Prostate gland (tissue), 2 donors: ENCODE measurements at regions not wholly inside any gene's neighbourhood (a gene's known extent, or its start where the extent isn't known, plus 50 kb on each side); places are given as distances from the start of the nearest gene placed in this dataset.

Source experiments
- DNase-seq: peaks from one replicate; pipeline ENCODE4 v3.0.0-alpha.2; 2019; ENCODE audit warnings: low spot score
- H3K27ac ChIP-seq, 2 donors: fragments of 200-600 bp; sonication (generic); 2 replicates each; pipeline ENCODE4 v1.5.1; 2017 to 2019
- H3K27me3 ChIP-seq: fragments of 200-600 bp; sonication (generic); replicated peaks from 2 replicates; pipeline ENCODE4 v1.5.1; 2019; ENCODE audit not compliant: insufficient read depth
- H3K36me3 ChIP-seq, 2 donors: fragments of 200-600 bp; sonication (generic); 1 replicate in 1 of 2; 2 replicates in 1 of 2; pipeline versions ENCODE4 v1.5.1 to v1.8.1; 2017 to 2019
- H3K4me1 ChIP-seq: fragments of 200-600 bp; sonication (generic); replicated peaks from 2 replicates; pipeline ENCODE4 v1.5.1; 2019
- H3K4me3 ChIP-seq, 2 donors: fragments of 200-600 bp; sonication (generic); 2 replicates each; pipeline ENCODE4 v1.5.1; 2017 to 2019
- H3K9me3 ChIP-seq: fragments of 200-600 bp; sonication (generic); 2 replicates; pipeline ENCODE4 v1.5.1; 2017
- CTCF ChIP-seq, 4 experiments: fragments of 200-600 bp in 2 of 4; fragments of 450-650 bp in 2 of 4; sonication (generic) in 2 of 4; IDR thresholded peaks; 1 replicate in 3 of 4; 2 replicates in 1 of 4; pipeline ENCODE4 v1.5.1; 2016 to 2019; ENCODE audit warnings: antibody characterized with exemption in 4 of 4, mild to moderate bottlenecking in 2 of 4, moderate library complexity in 2 of 4
- POLR2A ChIP-seq: fragments of 450-650 bp; IDR thresholded peaks from one replicate; pipeline ENCODE4 v1.6.1; 2016; ENCODE audit warnings: antibody characterized with exemption, mild to moderate bottlenecking
- POLR2AphosphoS5 ChIP-seq: sonication (generic); formaldehyde crosslinking; IDR thresholded peaks from one replicate; pipeline ENCODE4 v1.6.1; 2017; ENCODE audit warnings: antibody characterized with exemption
- WGBS: methylation state at CpG from one replicate; pipeline ENCODE4 v1.1.5; 2018; 5-methylcytosine and 5-hydroxymethylcytosine counted together
- intact Hi-C: fragments of 100-400 bp; cut with DNase I; formaldehyde crosslinking; loops from one replicate; pipeline ENCODE4 v1.14.2; 2022

GRCh38 chr2:175446201-175446600, 264.7 kb upstream of the ATP5MC3 start:
- intact Hi-C loops = no loop called here
- H3K4me3 ChIP-seq = no peak overlapping the region
- TF ChIP-seq CTCF (IDR thresholded peaks at IDR 0.05) = no peak
- TF ChIP-seq POLR2A = no peak
- H3K36me3 ChIP-seq = no peaks in the 10 kb centered on the region
- H3K27ac ChIP-seq = no peak overlapping the region
- H3K27me3 ChIP-seq = peaks cover 2% of the 10 kb centered on the region
- no peaks in the 10 kb centered on the region for H3K4me1 ChIP-seq
- no peaks in the 10 kb centered on the region for H3K9me3 ChIP-seq
- WGBS = 86% methylated on average over 4 of the region's 4 CpGs
- no peak for DNase-seq

- no peak for DNase-seq
- Histone ChIP-seq H3K9me3 (no peaks in the 10 kb centered on the region), H3K36me3 (no peaks in the 10 kb centered on the region), H3K27ac (no peak overlapping the region), H3K4me3 (no peak overlapping the region), H3K27me3 (peaks cover 4% of the 10 kb centered on the region), H3K4me1 (no peaks in the 10 kb centered on the region)
- no peak for TF ChIP-seq POLR2A
- no peak for TF ChIP-seq CTCF (IDR thresholded peaks at IDR 0.05)
- no peak for TF ChIP-seq POLR2AphosphoS5
- intact Hi-C loops = no loop called here
- 87% methylated on average over 3 of the region's 3 CpGs for WGBS
Observed at GRCh38 chr2:175445281-175445680, 263.8 kb upstream of the ATP5MC3 start.

GRCh38 chr2:175442441-175442840, 260.9 kb upstream of the ATP5MC3 start:
- WGBS = 87% methylated on average over 6 of the region's 6 CpGs
- TF ChIP-seq POLR2A = no peak
- no peak for TF ChIP-seq POLR2AphosphoS5
- no peak for TF ChIP-seq CTCF (IDR thresholded peaks at IDR 0.05)

GRCh38 chr2:175441181-175441761, 259.8 kb upstream of the ATP5MC3 start:
- Histone ChIP-seq H3K4me1 (no peaks in the 10 kb centered on the region), H3K4me3 (no peak overlapping the region), H3K9me3 (no peaks in the 10 kb centered on the region), H3K27me3 (peaks cover 4% of the 10 kb centered on the region), H3K27ac (no peak overlapping the region), H3K36me3 (no peaks in the 10 kb centered on the region)
- TF ChIP-seq POLR2A (no peak), POLR2AphosphoS5 (no peak), CTCF (IDR thresholded peaks at IDR 0.05) (no peak)
- 75% methylated on average over 5 of the region's 5 CpGs for whole genome bisulfite sequencing
- DNase-seq = no peak
- intact Hi-C loops = no loop called here

More at GRCh38 chr2:175442441-175442840, 260.9 kb upstream of the ATP5MC3 start:
- Histone ChIP-seq H3K27ac (no peak overlapping the region), H3K36me3 (no peaks in the 10 kb centered on the region), H3K4me3 (no peak overlapping the region), H3K4me1 (no peaks in the 10 kb centered on the region), H3K27me3 (peaks cover 4% of the 10 kb centered on the region), H3K9me3 (no peaks in the 10 kb centered on the region)
- intact Hi-C loops = no loop called here
- DNase-seq = no peak

GRCh38 chr2:175439416-175439815, 257.9 kb upstream of the ATP5MC3 start:
- no peak for TF ChIP-seq CTCF (IDR thresholded peaks at IDR 0.05)
- TF ChIP-seq POLR2AphosphoS5 = no peak
- TF ChIP-seq POLR2A = no peak
- DNase-seq = no peak
- intact Hi-C loops = no loop called here
- Histone ChIP-seq H3K4me3 (no peak overlapping the region), H3K27ac (no peak overlapping the region), H3K27me3 (peaks cover 4% of the 10 kb centered on the region), H3K4me1 (no peaks in the 10 kb centered on the region), H3K9me3 (no peaks in the 10 kb centered on the region), H3K36me3 (no peaks in the 10 kb centered on the region)
- 63% methylated on average over 1 of the region's 1 CpG for WGBS
